Parathyroid adenoma (tissue), 2 donors: ENCODE measurements at regions not wholly inside any gene's neighbourhood (a gene's known extent, or its start where the extent isn't known, plus 50 kb on each side); places are given as distances from the start of the nearest gene placed in this dataset.
"Not testable (repeated sequence)": the region's sequence is repeated elsewhere in the genome, so short reads cannot be mapped to it uniquely, and the experiment has no call there.

Experiments
- H2AFZ ChIP-seq: fragments of 300-600 bp; sonication (generic); one replicate; pipeline ENCODE4 v1.7.0; 2017; ENCODE audit warnings: antibody characterized with exemption, mild to moderate bottlenecking
- H3K27ac ChIP-seq: fragments of 300-600 bp; sonication (generic); one replicate; pipeline ENCODE4 v1.7.0; 2017
- H3K27me3 ChIP-seq: fragments of 300-600 bp; sonication (generic); one replicate; pipeline ENCODE4 v1.7.0; 2017; ENCODE audit warnings: low read length; ENCODE audit not compliant: control insufficient read depth, insufficient read depth
- H3K36me3 ChIP-seq: fragments of 300-600 bp; sonication (generic); one replicate; pipeline ENCODE4 v1.7.0; 2017; ENCODE audit warnings: low read length; ENCODE audit not compliant: control insufficient read depth, insufficient read depth
- H3K4me1 ChIP-seq: fragments of 300-600 bp; sonication (generic); one replicate; pipeline ENCODE4 v1.7.0; 2017; ENCODE audit warnings: control low read depth
- H3K4me2 ChIP-seq: fragments of 300-600 bp; sonication (generic); one replicate; pipeline ENCODE4 v1.7.0; 2017; ENCODE audit warnings: low read length
- H3K4me3 ChIP-seq: fragments of 300-600 bp; sonication (generic); one replicate; pipeline ENCODE4 v1.7.0; 2017; ENCODE audit warnings: low read depth, low read length
- H3K79me2 ChIP-seq: fragments of 300-600 bp; sonication (generic); one replicate; pipeline ENCODE4 v1.7.0; 2017; ENCODE audit warnings: control low read depth
- H3K9ac ChIP-seq: fragments of 300-600 bp; sonication (generic); one replicate; pipeline ENCODE4 v1.7.0; 2017; ENCODE audit warnings: mild to moderate bottlenecking
- H3K9me3 ChIP-seq: fragments of 300-600 bp; sonication (generic); one replicate; pipeline ENCODE4 v1.7.0; 2017; ENCODE audit warnings: low read length; ENCODE audit not compliant: control insufficient read depth
- donor health status: primary hyperparathyroidism.

GRCh38 chr7:76712926-76713325 is 85.8 kb upstream of the POMZP3 start:
- not testable (repeated sequence) for H3K27ac ChIP-seq, H3K4me3 ChIP-seq, H3K9ac ChIP-seq, H3K27me3 ChIP-seq, H3K9me3 ChIP-seq, H3K4me2 ChIP-seq, H3K79me2 ChIP-seq, H2AFZ ChIP-seq, H3K36me3 ChIP-seq, H3K4me1 ChIP-seq

- H3K27ac ChIP-seq, H3K36me3 ChIP-seq, H3K9ac ChIP-seq, H3K4me2 ChIP-seq, H3K9me3 ChIP-seq, H3K79me2 ChIP-seq, H2AFZ ChIP-seq, H3K4me1 ChIP-seq, H3K4me3 ChIP-seq, H3K27me3 ChIP-seq: not testable (repeated sequence)
Measured at GRCh38 chr7:76711648-76712047, 84.6 kb upstream of the POMZP3 start.

GRCh38 chr7:76709703-76710102 is 82.6 kb upstream of the POMZP3 start:
- H3K4me3 ChIP-seq, H3K9me3 ChIP-seq, H3K4me2 ChIP-seq, H3K36me3 ChIP-seq, H3K27ac ChIP-seq, H3K79me2 ChIP-seq, H3K9ac ChIP-seq, H3K27me3 ChIP-seq, H3K4me1 ChIP-seq, H2AFZ ChIP-seq: not testable (repeated sequence)

- H2AFZ ChIP-seq, H3K79me2 ChIP-seq, H3K27me3 ChIP-seq, H3K27ac ChIP-seq, H3K9me3 ChIP-seq, H3K4me1 ChIP-seq, H3K9ac ChIP-seq, H3K36me3 ChIP-seq, H3K4me3 ChIP-seq, H3K4me2 ChIP-seq: not testable (repeated sequence)
Measured at GRCh38 chr7:76708446-76708845, 81.4 kb upstream of the POMZP3 start.

- H3K27ac ChIP-seq, H3K27me3 ChIP-seq: not testable (repeated sequence)
Measured at GRCh38 chr7:76703815-76704214, 76.7 kb upstream of the POMZP3 start.

GRCh38 chr7:76686277-76686676 is 59.2 kb upstream of the POMZP3 start:
- H3K36me3 ChIP-seq, H3K9ac ChIP-seq, H3K4me3 ChIP-seq, H3K9me3 ChIP-seq, H2AFZ ChIP-seq, H3K4me1 ChIP-seq, H3K27me3 ChIP-seq, H3K79me2 ChIP-seq, H3K27ac ChIP-seq, H3K4me2 ChIP-seq: not testable (repeated sequence)

More at GRCh38 chr7:76703815-76704214, 76.7 kb upstream of the POMZP3 start:
- not testable (repeated sequence) for H2AFZ ChIP-seq, H3K9ac ChIP-seq, H3K79me2 ChIP-seq, H3K4me3 ChIP-seq, H3K36me3 ChIP-seq, H3K4me2 ChIP-seq, H3K9me3 ChIP-seq, H3K4me1 ChIP-seq

GRCh38 chr7:76684737-76685136 is 57.7 kb upstream of the POMZP3 start:
- H2AFZ ChIP-seq, H3K27ac ChIP-seq, H3K9me3 ChIP-seq, H3K9ac ChIP-seq, H3K27me3 ChIP-seq, H3K36me3 ChIP-seq, H3K4me2 ChIP-seq, H3K4me1 ChIP-seq, H3K79me2 ChIP-seq, H3K4me3 ChIP-seq: not testable (repeated sequence)

- H3K27ac ChIP-seq, H3K27me3 ChIP-seq, H2AFZ ChIP-seq, H3K79me2 ChIP-seq, H3K9ac ChIP-seq, H3K4me2 ChIP-seq, H3K4me3 ChIP-seq, H3K4me1 ChIP-seq, H3K36me3 ChIP-seq, H3K9me3 ChIP-seq: not testable (repeated sequence)
Measured at GRCh38 chr7:76683631-76684030, 56.6 kb upstream of the POMZP3 start.

- H3K4me3 ChIP-seq, H3K4me1 ChIP-seq, H3K4me2 ChIP-seq, H3K9me3 ChIP-seq, H3K9ac ChIP-seq, H2AFZ ChIP-seq, H3K27me3 ChIP-seq, H3K27ac ChIP-seq, H3K36me3 ChIP-seq, H3K79me2 ChIP-seq: not testable (repeated sequence)
Measured at GRCh38 chr7:76681810-76682209, 54.7 kb upstream of the POMZP3 start.

GRCh38 chr7:76679174-76679573 is 52.1 kb upstream of the POMZP3 start:
- H3K4me1 ChIP-seq, H3K9ac ChIP-seq, H3K36me3 ChIP-seq, H3K27me3 ChIP-seq, H2AFZ ChIP-seq, H3K27ac ChIP-seq, H3K4me3 ChIP-seq, H3K79me2 ChIP-seq, H3K4me2 ChIP-seq, H3K9me3 ChIP-seq: not testable (repeated sequence)

GRCh38 chr7:76678500-76678899 is 51.4 kb upstream of the POMZP3 start:
- H3K36me3 ChIP-seq, H3K4me3 ChIP-seq, H3K27me3 ChIP-seq, H3K9me3 ChIP-seq, H3K4me2 ChIP-seq, H3K79me2 ChIP-seq, H3K4me1 ChIP-seq, H2AFZ ChIP-seq, H3K27ac ChIP-seq, H3K9ac ChIP-seq: not testable (repeated sequence)

- H3K4me1 ChIP-seq, H3K4me3 ChIP-seq, H3K36me3 ChIP-seq, H3K79me2 ChIP-seq, H3K4me2 ChIP-seq, H3K9me3 ChIP-seq, H3K27me3 ChIP-seq, H2AFZ ChIP-seq, H3K27ac ChIP-seq, H3K9ac ChIP-seq: not testable (repeated sequence)
Measured at GRCh38 chr7:76676890-76677289, 49.8 kb upstream of the POMZP3 start.
